ENCODE measurements at regions not wholly inside any gene's neighbourhood (a gene's known extent, or its start where the extent isn't known, plus 50 kb on each side); places are given as distances from the start of the nearest gene placed in this dataset.
"Not testable (repeated sequence)": the region's sequence is repeated elsewhere in the genome, so short reads cannot be mapped to it uniquely, and the experiment has no call there.

DNA sequence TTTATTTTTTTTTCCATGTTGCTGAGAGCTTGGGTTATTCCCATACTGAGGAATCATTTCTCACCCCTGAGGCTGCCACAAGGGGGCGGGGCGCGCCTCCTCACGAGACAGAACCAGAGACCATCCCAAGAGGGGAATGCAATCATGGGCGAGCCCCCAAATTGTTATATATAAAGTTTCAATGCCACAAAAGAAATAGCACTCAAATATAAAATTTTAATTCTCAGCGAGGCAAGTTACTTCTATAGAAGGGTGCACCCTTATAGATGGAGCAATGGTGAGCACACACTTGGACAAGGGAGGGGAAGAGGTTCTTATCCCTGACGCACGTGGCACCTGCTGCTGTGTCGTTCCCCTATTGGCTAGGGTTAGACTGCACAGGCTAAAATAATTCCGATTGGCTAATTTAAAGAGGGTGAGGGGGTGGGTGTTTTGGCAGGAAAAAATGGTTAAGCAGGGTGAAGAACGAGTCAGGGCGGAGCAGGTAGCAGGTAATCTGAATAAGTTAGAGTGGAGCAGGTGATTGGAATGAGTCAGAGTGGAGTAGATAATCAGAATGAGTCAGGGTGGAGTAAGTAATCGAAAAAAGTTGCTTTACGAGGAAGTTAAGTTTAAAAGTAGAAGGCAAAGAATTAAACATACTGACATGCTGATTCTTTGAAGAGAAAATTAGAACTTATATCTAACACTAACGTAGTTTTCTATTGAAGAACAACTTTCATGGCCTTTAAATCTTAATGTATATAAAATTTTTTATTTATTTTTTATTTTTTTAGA is 177.5 kb downstream of the MTCL1 start:
- WGBS, result 78% methylated on average over 15 of the region's 15 CpGs
- Histone ChIP-seq H3K27ac (no peak overlapping the region), H3K36me3 (no peaks in the 10 kb centered on the region), H3K27me3 (peaks cover 3% of the 10 kb centered on the region), H3K9me3 (peaks cover 8% of the 10 kb centered on the region), H3K4me1 (no peaks in the 10 kb centered on the region), H3K4me3 (no peak overlapping the region)
- DNase-seq (ENCODE audit: low spot score in 2 of 2), result no peak
- no peak for TF ChIP-seq POLR2A (IDR thresholded peaks at IDR 0.05)
- TF ChIP-seq, protein P1, sequence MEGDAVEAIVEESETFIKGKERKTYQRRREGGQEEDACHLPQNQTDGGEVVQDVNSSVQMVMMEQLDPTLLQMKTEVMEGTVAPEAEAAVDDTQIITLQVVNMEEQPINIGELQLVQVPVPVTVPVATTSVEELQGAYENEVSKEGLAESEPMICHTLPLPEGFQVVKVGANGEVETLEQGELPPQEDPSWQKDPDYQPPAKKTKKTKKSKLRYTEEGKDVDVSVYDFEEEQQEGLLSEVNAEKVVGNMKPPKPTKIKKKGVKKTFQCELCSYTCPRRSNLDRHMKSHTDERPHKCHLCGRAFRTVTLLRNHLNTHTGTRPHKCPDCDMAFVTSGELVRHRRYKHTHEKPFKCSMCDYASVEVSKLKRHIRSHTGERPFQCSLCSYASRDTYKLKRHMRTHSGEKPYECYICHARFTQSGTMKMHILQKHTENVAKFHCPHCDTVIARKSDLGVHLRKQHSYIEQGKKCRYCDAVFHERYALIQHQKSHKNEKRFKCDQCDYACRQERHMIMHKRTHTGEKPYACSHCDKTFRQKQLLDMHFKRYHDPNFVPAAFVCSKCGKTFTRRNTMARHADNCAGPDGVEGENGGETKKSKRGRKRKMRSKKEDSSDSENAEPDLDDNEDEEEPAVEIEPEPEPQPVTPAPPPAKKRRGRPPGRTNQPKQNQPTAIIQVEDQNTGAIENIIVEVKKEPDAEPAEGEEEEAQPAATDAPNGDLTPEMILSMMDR (IDR thresholded peaks at IDR 0.05), result no peak
- no peak for TF ChIP-seq POLR2AphosphoS5 (IDR thresholded peaks at IDR 0.05)
- TF ChIP-seq EP300 (IDR thresholded peaks at IDR 0.05), result no peak

DNA sequence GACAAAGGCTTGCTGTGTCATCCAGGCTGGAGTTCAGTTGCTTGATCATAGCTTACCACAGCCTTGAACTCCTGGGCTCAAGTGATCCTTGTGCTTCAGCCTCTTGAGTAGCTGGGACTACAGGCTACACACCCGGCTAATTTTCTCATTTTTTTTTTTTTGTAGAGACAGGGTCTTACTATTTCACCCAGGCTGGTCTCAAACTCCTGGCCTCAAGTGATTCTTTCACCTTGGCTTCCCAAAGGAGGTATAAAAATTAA is 178.0 kb downstream of the MTCL1 start:
- Histone ChIP-seq H3K27ac (no peak overlapping the region), H3K4me3 (no peak overlapping the region), H3K27me3 (peaks cover under 1% of the 10 kb centered on the region), H3K4me1 (no peaks in the 10 kb centered on the region), H3K36me3 (no peaks in the 10 kb centered on the region), H3K9me3 (peaks cover 8% of the 10 kb centered on the region)
- TF ChIP-seq POLR2A (IDR thresholded peaks at IDR 0.05) (no peak), POLR2AphosphoS5 (IDR thresholded peaks at IDR 0.05) (no peak), EP300 (IDR thresholded peaks at IDR 0.05) (no peak)
- TF ChIP-seq, protein P1 (IDR thresholded peaks at IDR 0.05), result no peak
- DNase-seq (ENCODE audit: low spot score in 2 of 2), result no peak
- 100% methylated on average over 1 of the region's 1 CpG for WGBS

DNA sequence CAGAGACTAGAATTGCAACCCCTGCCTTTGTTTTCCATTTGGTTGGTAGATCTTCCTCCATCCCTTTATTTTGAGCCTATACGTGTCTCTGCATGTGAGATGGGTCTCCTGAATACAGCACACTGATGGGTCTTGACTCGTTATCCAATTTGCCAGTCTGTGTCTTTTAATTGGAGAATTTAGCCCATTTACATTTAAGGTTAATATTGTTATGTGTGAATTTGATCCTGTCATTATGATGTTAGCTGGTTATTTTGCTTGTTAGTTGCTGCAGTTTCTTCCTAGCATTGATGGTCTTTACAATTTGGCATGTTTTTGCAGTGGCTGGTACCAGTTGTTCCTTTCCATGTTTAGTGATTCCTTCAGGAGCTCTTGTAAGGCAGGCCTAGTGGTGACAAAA is 182.5 kb downstream of the MTCL1 start:
- H3K4me3 ChIP-seq; DNase-seq (ENCODE audit: low spot score in 2 of 2); H3K36me3 ChIP-seq; H3K4me1 ChIP-seq; H3K27ac ChIP-seq; H3K9me3 ChIP-seq; H3K27me3 ChIP-seq: not testable (repeated sequence)
- 88% methylated on average over 2 of the region's 2 CpGs for WGBS

DNA sequence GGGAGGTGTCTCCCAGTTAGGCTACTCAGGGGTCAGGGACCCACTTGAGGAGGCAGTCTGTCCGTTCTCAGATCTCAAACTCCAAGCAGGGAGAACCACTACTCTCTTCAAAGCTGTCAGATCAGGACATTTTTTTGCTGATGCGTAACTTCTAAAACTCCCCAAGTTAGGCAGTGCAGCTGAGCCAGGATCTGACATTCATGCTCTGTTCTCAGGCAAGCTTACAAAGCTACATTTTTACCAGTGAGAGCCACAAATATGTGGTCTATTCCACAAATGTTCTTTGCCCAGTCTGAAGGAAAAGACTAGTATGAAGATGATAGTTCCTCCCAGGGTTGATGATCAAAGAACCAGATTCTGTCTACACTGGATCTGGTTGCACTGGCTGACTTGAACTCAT is 184.1 kb downstream of the MTCL1 start:
- Histone ChIP-seq H3K9me3 (no peaks in the 10 kb centered on the region), H3K27ac (no peak overlapping the region), H3K4me1 (no peaks in the 10 kb centered on the region), H3K4me3 (no peak overlapping the region), H3K27me3 (no peaks in the 10 kb centered on the region), H3K36me3 (no peaks in the 10 kb centered on the region)
- TF ChIP-seq POLR2AphosphoS5 (IDR thresholded peaks at IDR 0.05) (no peak), EP300 (IDR thresholded peaks at IDR 0.05) (no peak), POLR2A (IDR thresholded peaks at IDR 0.05) (no peak)
- TF ChIP-seq, protein P1 (IDR thresholded peaks at IDR 0.05), result no peak
- 83% methylated on average over 2 of the region's 2 CpGs for WGBS
- DNase-seq (ENCODE audit: low spot score in 2 of 2), result no peak

DNA sequence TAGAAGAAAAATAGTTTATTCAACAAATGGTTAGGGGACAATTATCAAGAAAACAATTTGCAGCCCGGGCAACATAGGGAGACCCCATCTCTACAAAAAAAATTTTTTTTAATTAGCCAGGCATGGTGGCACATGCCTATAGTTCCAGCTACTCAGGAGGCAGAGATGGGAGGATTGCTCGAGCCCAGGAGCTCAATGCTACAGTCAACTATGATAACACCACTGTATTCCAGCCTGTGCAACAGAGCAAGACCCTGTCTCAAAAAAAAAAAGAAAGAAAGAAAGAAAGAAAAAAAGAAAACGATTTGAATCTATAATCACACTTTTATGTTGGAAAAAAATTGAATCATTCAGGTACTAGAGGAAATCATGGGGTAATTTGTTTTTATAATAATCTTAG is 185.1 kb downstream of the MTCL1 start:
- not testable (repeated sequence) for H3K27ac ChIP-seq; H3K4me3 ChIP-seq; H3K36me3 ChIP-seq; H3K27me3 ChIP-seq; H3K4me1 ChIP-seq; H3K9me3 ChIP-seq; DNase-seq (ENCODE audit: low spot score in 2 of 2)
- WGBS, result 63% methylated on average over 3 of the region's 3 CpGs

DNA sequence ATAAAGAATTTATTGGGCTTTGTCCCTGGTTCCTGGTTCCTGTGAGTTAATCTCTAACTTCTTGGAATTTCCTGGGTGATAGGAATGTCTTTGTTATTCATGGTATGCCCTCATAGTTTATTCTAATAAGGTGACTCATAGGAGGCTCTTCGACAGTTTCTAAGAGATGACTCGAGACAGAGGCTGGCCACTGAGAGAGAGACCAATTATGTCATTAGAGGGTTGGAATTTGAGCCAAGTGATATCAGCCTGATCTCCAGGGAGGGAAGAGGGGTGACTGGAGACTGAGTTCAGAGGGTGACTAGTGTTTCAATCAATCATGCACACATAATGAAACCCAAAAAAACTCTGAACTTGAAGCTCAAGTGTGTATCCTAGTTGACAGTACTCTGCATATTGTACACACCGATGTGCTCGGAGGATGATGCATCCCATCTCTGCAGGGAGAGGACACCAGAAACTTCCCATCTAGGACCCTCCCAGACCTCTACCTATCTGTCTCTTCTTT is 185.7 kb downstream of the MTCL1 start:
- H3K36me3 ChIP-seq, result no peaks in the 10 kb centered on the region
- WGBS, result 41% methylated on average over 4 of the region's 4 CpGs
- H3K27ac ChIP-seq, result no peak overlapping the region
- H3K27me3 ChIP-seq, result no peaks in the 10 kb centered on the region
- no peak overlapping the region for H3K4me3 ChIP-seq
- TF ChIP-seq POLR2AphosphoS5 (IDR thresholded peaks at IDR 0.05) (no peak), EP300 (IDR thresholded peaks at IDR 0.05) (no peak), POLR2A (IDR thresholded peaks at IDR 0.05) (no peak)
- TF ChIP-seq, protein P1 (IDR thresholded peaks at IDR 0.05), result no peak
- no peaks in the 10 kb centered on the region for H3K9me3 ChIP-seq
- no peak for DNase-seq (ENCODE audit: low spot score in 2 of 2)
- H3K4me1 ChIP-seq, result no peaks in the 10 kb centered on the region

All from suprapubic skin (tissue), 4 donors.